ENCODE measurements at regions not wholly inside any gene's neighbourhood (a gene's known extent, or its start where the extent isn't known, plus 50 kb on each side); places are given as distances from the start of the nearest gene placed in this dataset.

DNA sequence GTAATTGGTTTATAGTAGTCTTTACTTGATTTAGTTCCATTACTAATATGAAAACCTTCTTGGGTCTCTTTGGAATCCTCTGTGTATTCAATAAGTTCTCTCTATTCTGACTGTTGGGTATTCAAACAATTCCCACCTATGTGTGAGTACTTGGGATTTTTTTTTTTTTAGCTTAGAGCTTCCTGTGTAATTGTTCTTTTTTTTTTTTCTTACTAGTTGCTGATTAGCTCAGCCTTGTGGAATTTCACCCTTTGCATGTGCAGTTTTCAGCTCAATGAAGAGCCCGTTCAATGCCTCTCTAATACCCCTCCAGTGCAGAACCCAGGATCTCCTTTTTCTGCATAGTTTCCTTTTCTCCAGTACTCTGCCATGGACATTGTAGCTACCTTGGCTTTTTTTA lies 339.1 kb upstream of the GALNT5 start:
- TF ChIP-seq, protein P1, sequence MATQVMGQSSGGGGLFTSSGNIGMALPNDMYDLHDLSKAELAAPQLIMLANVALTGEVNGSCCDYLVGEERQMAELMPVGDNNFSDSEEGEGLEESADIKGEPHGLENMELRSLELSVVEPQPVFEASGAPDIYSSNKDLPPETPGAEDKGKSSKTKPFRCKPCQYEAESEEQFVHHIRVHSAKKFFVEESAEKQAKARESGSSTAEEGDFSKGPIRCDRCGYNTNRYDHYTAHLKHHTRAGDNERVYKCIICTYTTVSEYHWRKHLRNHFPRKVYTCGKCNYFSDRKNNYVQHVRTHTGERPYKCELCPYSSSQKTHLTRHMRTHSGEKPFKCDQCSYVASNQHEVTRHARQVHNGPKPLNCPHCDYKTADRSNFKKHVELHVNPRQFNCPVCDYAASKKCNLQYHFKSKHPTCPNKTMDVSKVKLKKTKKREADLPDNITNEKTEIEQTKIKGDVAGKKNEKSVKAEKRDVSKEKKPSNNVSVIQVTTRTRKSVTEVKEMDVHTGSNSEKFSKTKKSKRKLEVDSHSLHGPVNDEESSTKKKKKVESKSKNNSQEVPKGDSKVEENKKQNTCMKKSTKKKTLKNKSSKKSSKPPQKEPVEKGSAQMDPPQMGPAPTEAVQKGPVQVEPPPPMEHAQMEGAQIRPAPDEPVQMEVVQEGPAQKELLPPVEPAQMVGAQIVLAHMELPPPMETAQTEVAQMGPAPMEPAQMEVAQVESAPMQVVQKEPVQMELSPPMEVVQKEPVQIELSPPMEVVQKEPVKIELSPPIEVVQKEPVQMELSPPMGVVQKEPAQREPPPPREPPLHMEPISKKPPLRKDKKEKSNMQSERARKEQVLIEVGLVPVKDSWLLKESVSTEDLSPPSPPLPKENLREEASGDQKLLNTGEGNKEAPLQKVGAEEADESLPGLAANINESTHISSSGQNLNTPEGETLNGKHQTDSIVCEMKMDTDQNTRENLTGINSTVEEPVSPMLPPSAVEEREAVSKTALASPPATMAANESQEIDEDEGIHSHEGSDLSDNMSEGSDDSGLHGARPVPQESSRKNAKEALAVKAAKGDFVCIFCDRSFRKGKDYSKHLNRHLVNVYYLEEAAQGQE (IDR thresholded peaks at IDR 0.05; ENCODE audit: low read depth): no peak
- TF ChIP-seq, protein P2, sequence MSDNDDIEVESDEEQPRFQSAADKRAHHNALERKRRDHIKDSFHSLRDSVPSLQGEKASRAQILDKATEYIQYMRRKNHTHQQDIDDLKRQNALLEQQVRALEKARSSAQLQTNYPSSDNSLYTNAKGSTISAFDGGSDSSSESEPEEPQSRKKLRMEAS (IDR thresholded peaks at IDR 0.05): peak; percentile 62
- TF ChIP-seq TAF1 (IDR thresholded peaks at IDR 0.05; ENCODE audit: low read depth) (no peak), USF1 (IDR thresholded peaks at IDR 0.05) (no peak), EP300 (IDR thresholded peaks at IDR 0.05; ENCODE audit: borderline replicate concordance) (peak; percentile 62; the same call in 1 of the 2 replicates), CEBPB (IDR thresholded peaks at IDR 0.05) (0 out of 2 replicates have a peak, but pooled peaks have one; percentile 10), YY1 (IDR thresholded peaks at IDR 0.05; ENCODE audit: low read depth) (no peak), EGR1 (IDR thresholded peaks at IDR 0.05) (no peak), CREB1 (IDR thresholded peaks at IDR 0.05; ENCODE audit: low read depth) (no peak), FOXM1 (IDR thresholded peaks at IDR 0.05; ENCODE audit: borderline replicate concordance, low read depth) (peak; percentile 78), TCF12 (IDR thresholded peaks at IDR 0.05; ENCODE audit: low read depth) (0 out of 2 replicates have a peak, but pooled peaks have one; percentile 28), TEAD4 (IDR thresholded peaks at IDR 0.05) (peak; percentile 80)
